ENCODE measurements at regions not wholly inside any gene's neighbourhood (a gene's known extent, or its start where the extent isn't known, plus 50 kb on each side); places are given as distances from the start of the nearest gene placed in this dataset.

DNA sequence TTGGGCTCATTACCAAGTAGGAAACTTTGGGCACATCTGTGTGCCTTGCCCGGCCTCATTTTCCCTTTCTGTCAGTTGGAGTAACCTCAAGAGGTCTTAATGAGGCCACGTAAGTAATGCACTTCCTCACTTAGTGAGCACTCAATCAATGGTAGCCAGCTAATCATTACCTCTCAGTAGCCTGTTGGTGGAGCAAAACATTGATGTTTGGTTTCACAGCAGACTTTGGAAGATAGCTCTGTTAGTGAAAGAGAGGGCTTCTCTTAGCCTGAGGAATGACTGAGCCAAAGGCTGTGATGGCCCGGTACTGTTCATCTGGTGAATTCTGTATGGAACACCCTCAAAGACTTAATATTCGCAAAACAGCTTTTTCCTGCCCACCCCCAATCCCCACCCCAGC is 55.9 kb upstream of the ID4 start:
- DNase-seq: no peak
- no peak for FAIRE-seq
- no peaks in the 10 kb centered on the region for H3K27me3 ChIP-seq
- H3K27ac ChIP-seq: no peak overlapping the region
- TF ChIP-seq, protein P1, sequence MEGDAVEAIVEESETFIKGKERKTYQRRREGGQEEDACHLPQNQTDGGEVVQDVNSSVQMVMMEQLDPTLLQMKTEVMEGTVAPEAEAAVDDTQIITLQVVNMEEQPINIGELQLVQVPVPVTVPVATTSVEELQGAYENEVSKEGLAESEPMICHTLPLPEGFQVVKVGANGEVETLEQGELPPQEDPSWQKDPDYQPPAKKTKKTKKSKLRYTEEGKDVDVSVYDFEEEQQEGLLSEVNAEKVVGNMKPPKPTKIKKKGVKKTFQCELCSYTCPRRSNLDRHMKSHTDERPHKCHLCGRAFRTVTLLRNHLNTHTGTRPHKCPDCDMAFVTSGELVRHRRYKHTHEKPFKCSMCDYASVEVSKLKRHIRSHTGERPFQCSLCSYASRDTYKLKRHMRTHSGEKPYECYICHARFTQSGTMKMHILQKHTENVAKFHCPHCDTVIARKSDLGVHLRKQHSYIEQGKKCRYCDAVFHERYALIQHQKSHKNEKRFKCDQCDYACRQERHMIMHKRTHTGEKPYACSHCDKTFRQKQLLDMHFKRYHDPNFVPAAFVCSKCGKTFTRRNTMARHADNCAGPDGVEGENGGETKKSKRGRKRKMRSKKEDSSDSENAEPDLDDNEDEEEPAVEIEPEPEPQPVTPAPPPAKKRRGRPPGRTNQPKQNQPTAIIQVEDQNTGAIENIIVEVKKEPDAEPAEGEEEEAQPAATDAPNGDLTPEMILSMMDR (IDR thresholded peaks at IDR 0.05): no peak
- no peaks in the 10 kb centered on the region for H3K4me1 ChIP-seq
- ATAC-seq: no peak
- intact Hi-C loops (cut with DNase I): no loop called here
- 70 to 72% methylated on average over 4 of the region's 4 CpGs for WGBS, 2 donors
- H3K9me3 ChIP-seq: no peaks in the 10 kb centered on the region
- H3K36me3 ChIP-seq: no peaks in the 10 kb centered on the region
- H3K4me3 ChIP-seq: no peak overlapping the region

DNA sequence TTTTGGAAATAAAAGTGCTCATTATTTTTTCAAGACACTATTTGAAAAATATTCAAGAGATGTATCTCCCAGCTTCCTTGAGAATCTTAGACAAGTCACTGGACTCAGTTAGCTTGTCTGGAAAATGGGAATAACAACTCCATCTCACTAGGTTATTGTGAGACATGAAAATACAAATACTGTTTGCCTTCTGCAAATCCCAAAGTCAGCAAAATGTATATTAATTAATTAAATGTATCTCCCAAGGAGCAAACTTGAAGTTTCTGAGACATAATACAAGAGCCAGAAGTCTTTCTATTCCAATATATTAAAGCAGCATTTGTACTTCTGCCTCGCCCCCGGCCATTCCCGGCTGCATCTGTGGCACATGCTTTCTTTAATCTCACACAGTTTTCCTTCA is 54.6 kb upstream of the ID4 start:
- ATAC-seq: no peak
- WGBS, 2 donors: 89 to 95% methylated on average over 3 of the region's 3 CpGs

More for the DNA sequence above, 54.6 kb upstream of the ID4 start:
- Histone ChIP-seq H3K36me3 (no peaks in the 10 kb centered on the region), H3K9me3 (no peaks in the 10 kb centered on the region), H3K27ac (no peak overlapping the region), H3K4me1 (no peaks in the 10 kb centered on the region), H3K4me3 (no peak overlapping the region), H3K27me3 (no peaks in the 10 kb centered on the region)
- FAIRE-seq (no peak), DNase-seq (no peak)
- intact Hi-C loops (cut with DNase I): no loop called here
- TF ChIP-seq, protein P1 (IDR thresholded peaks at IDR 0.05): no peak

Small RNA genes lying in the stretch of these regions (microRNA-seq; reads per million reads assigned to microRNA genes)
- gene MIR548A1: 0 reads per million in 2 donors
